ENCODE measurements at regions not wholly inside any gene's neighbourhood (a gene's known extent, or its start where the extent isn't known, plus 50 kb on each side); places are given as distances from the start of the nearest gene placed in this dataset.

DNA sequence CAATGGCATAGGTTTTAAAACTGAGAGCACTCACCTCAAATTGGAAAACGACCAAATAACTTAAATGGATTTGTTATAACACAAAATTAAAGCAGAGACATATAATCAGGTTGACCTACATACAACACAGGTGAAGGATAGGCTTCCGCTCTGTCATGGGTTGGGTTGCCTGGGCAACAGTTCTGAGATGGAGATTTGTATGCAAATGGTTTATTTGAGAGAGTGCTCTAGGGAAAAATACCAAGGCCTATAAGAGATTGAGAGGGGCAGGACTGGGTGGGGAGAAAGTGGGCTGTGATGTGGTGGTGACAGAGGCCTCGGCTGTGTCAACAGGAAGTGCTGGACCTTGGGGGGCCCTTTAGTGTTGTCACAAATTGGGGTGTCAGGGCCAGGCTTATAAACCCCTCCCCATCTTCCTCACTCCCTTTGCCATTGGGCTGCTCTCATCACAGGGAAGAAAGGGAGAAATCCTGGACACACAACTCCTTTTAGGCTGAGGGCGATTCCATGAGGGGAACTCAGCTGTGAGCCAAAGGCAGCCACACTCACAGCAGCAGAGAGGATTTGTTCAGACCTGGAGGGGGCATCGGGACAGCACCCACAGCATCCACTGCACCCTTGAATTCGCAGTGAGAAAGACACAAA, 105.4 kb upstream of the LYZL1 start:
- TF ChIP-seq, protein P1, sequence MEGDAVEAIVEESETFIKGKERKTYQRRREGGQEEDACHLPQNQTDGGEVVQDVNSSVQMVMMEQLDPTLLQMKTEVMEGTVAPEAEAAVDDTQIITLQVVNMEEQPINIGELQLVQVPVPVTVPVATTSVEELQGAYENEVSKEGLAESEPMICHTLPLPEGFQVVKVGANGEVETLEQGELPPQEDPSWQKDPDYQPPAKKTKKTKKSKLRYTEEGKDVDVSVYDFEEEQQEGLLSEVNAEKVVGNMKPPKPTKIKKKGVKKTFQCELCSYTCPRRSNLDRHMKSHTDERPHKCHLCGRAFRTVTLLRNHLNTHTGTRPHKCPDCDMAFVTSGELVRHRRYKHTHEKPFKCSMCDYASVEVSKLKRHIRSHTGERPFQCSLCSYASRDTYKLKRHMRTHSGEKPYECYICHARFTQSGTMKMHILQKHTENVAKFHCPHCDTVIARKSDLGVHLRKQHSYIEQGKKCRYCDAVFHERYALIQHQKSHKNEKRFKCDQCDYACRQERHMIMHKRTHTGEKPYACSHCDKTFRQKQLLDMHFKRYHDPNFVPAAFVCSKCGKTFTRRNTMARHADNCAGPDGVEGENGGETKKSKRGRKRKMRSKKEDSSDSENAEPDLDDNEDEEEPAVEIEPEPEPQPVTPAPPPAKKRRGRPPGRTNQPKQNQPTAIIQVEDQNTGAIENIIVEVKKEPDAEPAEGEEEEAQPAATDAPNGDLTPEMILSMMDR (IDR thresholded peaks at IDR 0.05): no peak
- TF ChIP-seq POLR2A (IDR thresholded peaks at IDR 0.05) (no peak), EP300 (IDR thresholded peaks at IDR 0.05) (no peak), POLR2AphosphoS5 (IDR thresholded peaks at IDR 0.05) (no peak)
